ENCODE measurements at regions not wholly inside any gene's neighbourhood (a gene's known extent, or its start where the extent isn't known, plus 50 kb on each side); places are given as distances from the start of the nearest gene placed in this dataset.
A peak's percentile ranks its signal among the peaks of the same experiment; 100 is the strongest.

GRCh38 chr1:217164403-217164802 lies 441.2 kb upstream of the ESRRG start:
- Histone ChIP-seq H3K9me3 (no peaks in the 10 kb centered on the region), H3K36me3 (no peaks in the 10 kb centered on the region), H3K27me3 (no peaks in the 10 kb centered on the region), H3K4me3 (no peak overlapping the region), H3K4me1 (no peaks in the 10 kb centered on the region), H3K27ac (no peak overlapping the region)
- TF ChIP-seq POLR2AphosphoS5 (IDR thresholded peaks at IDR 0.05): no peak
- no peak for TF ChIP-seq POLR2A (IDR thresholded peaks at IDR 0.05)
- no peak for TF ChIP-seq EP300 (IDR thresholded peaks at IDR 0.05)
- no peak for TF ChIP-seq CTCF (IDR thresholded peaks at IDR 0.05)
- no peak for DNase-seq
- 90% methylated on average over 4 of the region's 4 CpGs for WGBS, 2 donors
- intact Hi-C loops (cut with DNase I): no loop called here

GRCh38 chr1:217153361-217153760 lies 430.1 kb upstream of the ESRRG start:
- Histone ChIP-seq H3K4me3 (no peak overlapping the region), H3K27ac (peak overlapping the region in 1 of 4 donors; percentile 70), H3K9me3 (peaks cover 0 to 3% (median 0%) of the 10 kb centered on the region in 4 donors), H3K27me3 (no peaks in the 10 kb centered on the region), H3K4me1 (peaks cover 0 to 16% (median 4%) of the 10 kb centered on the region in 4 donors), H3K36me3 (no peaks in the 10 kb centered on the region)
- no peak for DNase-seq
- WGBS, 2 donors: 93 to 94% methylated on average over 4 of the region's 4 CpGs
- intact Hi-C loops (cut with DNase I): no loop called here
- TF ChIP-seq POLR2A (IDR thresholded peaks at IDR 0.05): no peak
- no peak for TF ChIP-seq EP300 (IDR thresholded peaks at IDR 0.05)
- TF ChIP-seq CTCF (IDR thresholded peaks at IDR 0.05): no peak
- no peak for TF ChIP-seq POLR2AphosphoS5 (IDR thresholded peaks at IDR 0.05)

- Histone ChIP-seq H3K4me3 (no peak overlapping the region), H3K36me3 (no peaks in the 10 kb centered on the region), H3K27ac (no peak overlapping the region), H3K4me1 (peaks cover 0 to 16% (median 4%) of the 10 kb centered on the region in 4 donors), H3K9me3 (peaks cover 0 to 3% (median 0%) of the 10 kb centered on the region in 4 donors), H3K27me3 (no peaks in the 10 kb centered on the region)
- intact Hi-C loops (cut with DNase I): no loop called here
- no peak for TF ChIP-seq CTCF (IDR thresholded peaks at IDR 0.05)
- no peak for TF ChIP-seq EP300 (IDR thresholded peaks at IDR 0.05)
- no peak for TF ChIP-seq POLR2A (IDR thresholded peaks at IDR 0.05)
- no peak for TF ChIP-seq POLR2AphosphoS5 (IDR thresholded peaks at IDR 0.05)
- no peak for DNase-seq
Measured at GRCh38 chr1:217150366-217150765, 427.1 kb upstream of the ESRRG start.

- TF ChIP-seq POLR2A (IDR thresholded peaks at IDR 0.05) (no peak), CTCF (IDR thresholded peaks at IDR 0.05) (no peak), EP300 (IDR thresholded peaks at IDR 0.05) (no peak), POLR2AphosphoS5 (IDR thresholded peaks at IDR 0.05) (no peak)
- Histone ChIP-seq H3K4me1 (peaks cover 0 to 16% (median 4%) of the 10 kb centered on the region in 4 donors), H3K4me3 (no peak overlapping the region), H3K9me3 (peaks cover 0 to 3% (median 0%) of the 10 kb centered on the region in 4 donors), H3K27ac (no peak overlapping the region), H3K27me3 (no peaks in the 10 kb centered on the region), H3K36me3 (no peaks in the 10 kb centered on the region)
- 68 to 83% methylated on average over 2 of the region's 2 CpGs for WGBS, 2 donors
- no peak for DNase-seq
- intact Hi-C loops (cut with DNase I): no loop called here
Measured at GRCh38 chr1:217149791-217150190, 426.6 kb upstream of the ESRRG start.

- Histone ChIP-seq H3K27ac (no peak overlapping the region), H3K36me3 (no peaks in the 10 kb centered on the region), H3K27me3 (peaks cover 14 to 41% (median 27%) of the 10 kb centered on the region in 3 donors), H3K4me1 (peaks cover 0 to 16% (median 3%) of the 10 kb centered on the region in 4 donors), H3K4me3 (no peak overlapping the region), H3K9me3 (no peaks in the 10 kb centered on the region)
- no peak for DNase-seq
- TF ChIP-seq POLR2A (IDR thresholded peaks at IDR 0.05): no peak
- TF ChIP-seq EP300 (IDR thresholded peaks at IDR 0.05): no peak
- TF ChIP-seq POLR2AphosphoS5 (IDR thresholded peaks at IDR 0.05): no peak
- no peak for TF ChIP-seq CTCF (IDR thresholded peaks at IDR 0.05)
- 78 to 89% methylated on average over 2 of the region's 2 CpGs for WGBS, 2 donors
- intact Hi-C loops (cut with DNase I): no loop called here
Measured at GRCh38 chr1:217141711-217142110, 418.5 kb upstream of the ESRRG start.
